Uterus (tissue), 2 donors: ENCODE measurements at regions not wholly inside any gene's neighbourhood (a gene's known extent, or its start where the extent isn't known, plus 50 kb on each side); places are given as distances from the start of the nearest gene placed in this dataset.

Experiments
- POLR2A ChIP-seq, 2 donors: fragments of 450-650 bp; IDR thresholded peaks; one replicate each; pipeline ENCODE4 v1.6.1; 2016; ENCODE audit warnings: antibody characterized with exemption in 2 of 2, mild to moderate bottlenecking in 1 of 2, moderate library complexity in 1 of 2
- TF ChIP-seq, protein P1 (sequence below), 4 experiments: fragments of 200-600 bp in 2 of 4; fragments of 450-650 bp in 2 of 4; sonication (generic) in 2 of 4; IDR thresholded peaks; one replicate each; pipeline ENCODE4 v1.5.1; 2016 to 2019; ENCODE audit warnings: antibody characterized with exemption in 4 of 4, mild to moderate bottlenecking in 2 of 4, moderate library complexity in 1 of 4

DNA sequence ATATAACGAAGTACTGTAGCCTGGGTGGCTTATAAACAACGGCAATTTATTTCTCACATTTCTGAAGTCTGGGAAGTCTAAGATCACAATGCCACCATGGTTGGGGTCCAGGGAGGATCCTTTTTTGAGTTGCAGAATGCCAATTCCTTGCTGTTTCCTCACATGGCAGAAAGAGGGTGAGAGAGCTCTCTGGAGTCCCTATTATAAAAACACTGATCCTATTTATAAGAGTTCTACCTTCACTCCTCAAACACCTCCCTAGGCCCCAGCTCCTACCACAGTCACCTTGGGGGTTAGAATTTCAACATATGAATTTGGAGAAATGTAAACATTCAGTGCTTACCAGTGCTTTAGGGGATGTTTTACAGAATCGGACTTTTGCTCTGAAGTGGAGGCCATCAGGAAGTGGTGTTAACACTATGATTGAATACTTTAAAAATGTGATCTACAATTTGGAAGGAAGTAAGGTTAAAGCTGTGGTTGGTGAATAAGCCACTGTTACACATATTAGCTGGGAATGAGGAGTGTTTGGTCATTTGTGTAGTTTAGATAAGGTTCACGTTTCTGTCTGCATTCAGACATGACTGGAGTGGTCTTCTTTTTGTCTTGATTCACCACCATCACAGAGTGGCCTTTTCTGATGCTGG lies 79.9 kb upstream of the SPTLC3 start:
- TF ChIP-seq, protein P1, sequence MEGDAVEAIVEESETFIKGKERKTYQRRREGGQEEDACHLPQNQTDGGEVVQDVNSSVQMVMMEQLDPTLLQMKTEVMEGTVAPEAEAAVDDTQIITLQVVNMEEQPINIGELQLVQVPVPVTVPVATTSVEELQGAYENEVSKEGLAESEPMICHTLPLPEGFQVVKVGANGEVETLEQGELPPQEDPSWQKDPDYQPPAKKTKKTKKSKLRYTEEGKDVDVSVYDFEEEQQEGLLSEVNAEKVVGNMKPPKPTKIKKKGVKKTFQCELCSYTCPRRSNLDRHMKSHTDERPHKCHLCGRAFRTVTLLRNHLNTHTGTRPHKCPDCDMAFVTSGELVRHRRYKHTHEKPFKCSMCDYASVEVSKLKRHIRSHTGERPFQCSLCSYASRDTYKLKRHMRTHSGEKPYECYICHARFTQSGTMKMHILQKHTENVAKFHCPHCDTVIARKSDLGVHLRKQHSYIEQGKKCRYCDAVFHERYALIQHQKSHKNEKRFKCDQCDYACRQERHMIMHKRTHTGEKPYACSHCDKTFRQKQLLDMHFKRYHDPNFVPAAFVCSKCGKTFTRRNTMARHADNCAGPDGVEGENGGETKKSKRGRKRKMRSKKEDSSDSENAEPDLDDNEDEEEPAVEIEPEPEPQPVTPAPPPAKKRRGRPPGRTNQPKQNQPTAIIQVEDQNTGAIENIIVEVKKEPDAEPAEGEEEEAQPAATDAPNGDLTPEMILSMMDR (IDR thresholded peaks at IDR 0.05): no peak
- TF ChIP-seq POLR2A (IDR thresholded peaks at IDR 0.05): no peak
